IPS DF 4.7 (cell line): ENCODE measurements at regions not wholly inside any gene's neighbourhood (a gene's known extent, or its start where the extent isn't known, plus 50 kb on each side); places are given as distances from the start of the nearest gene placed in this dataset.

Experiments
- DNase-seq: peaks from one replicate; pipeline ENCODE4 v3.0.0-alpha.2; 2013; ENCODE audit warnings: low spot score; ENCODE audit errors: extremely low read depth

GRCh38 chr7:113825832-113826231 is 93.0 kb downstream of the PPP1R3A start:
- DNase-seq: no peak

- no peak for DNase-seq
Measured at GRCh38 chr7:113824117-113824823, 94.5 kb downstream of the PPP1R3A start.

- no peak for DNase-seq
Measured at GRCh38 chr7:113819474-113819873, 99.3 kb downstream of the PPP1R3A start.

- no peak for DNase-seq
Measured at GRCh38 chr7:113816639-113817038, 102.2 kb downstream of the PPP1R3A start.

GRCh38 chr7:113813471-113813870 is 105.3 kb downstream of the PPP1R3A start:
- DNase-seq: no peak

GRCh38 chr7:113812591-113813255 is 106.1 kb downstream of the PPP1R3A start:
- DNase-seq: no peak

GRCh38 chr7:113810080-113810744 is 108.6 kb downstream of the PPP1R3A start:
- no peak for DNase-seq

GRCh38 chr7:113809581-113809980 is 109.2 kb downstream of the PPP1R3A start:
- no peak for DNase-seq

- DNase-seq: no peak
Measured at GRCh38 chr7:113806633-113807327, 112.0 kb downstream of the PPP1R3A start.

GRCh38 chr7:113805976-113806375 is 112.8 kb downstream of the PPP1R3A start:
- DNase-seq: no peak

- DNase-seq: no peak
Measured at GRCh38 chr7:113804475-113805095, 114.2 kb downstream of the PPP1R3A start.

- DNase-seq: no peak
Measured at GRCh38 chr7:113801751-113802150, 117.1 kb downstream of the PPP1R3A start.

GRCh38 chr7:113800826-113801225 is 118.0 kb downstream of the PPP1R3A start:
- no peak for DNase-seq

GRCh38 chr7:113799896-113800295 is 118.9 kb downstream of the PPP1R3A start:
- DNase-seq: no peak

- no peak for DNase-seq
Measured at GRCh38 chr7:113797420-113798010, 121.3 kb downstream of the PPP1R3A start.

- DNase-seq: no peak
Measured at GRCh38 chr7:113796557-113796956, 122.3 kb downstream of the PPP1R3A start.

- DNase-seq: no peak
Measured at GRCh38 chr7:113794573-113794972, 124.2 kb downstream of the PPP1R3A start.

- no peak for DNase-seq
Measured at GRCh38 chr7:113793171-113793570, 125.6 kb downstream of the PPP1R3A start.

- DNase-seq: no peak
Measured at GRCh38 chr7:113790025-113790424, 128.8 kb downstream of the PPP1R3A start.

GRCh38 chr7:113787106-113787505 is 131.7 kb downstream of the PPP1R3A start:
- no peak for DNase-seq

GRCh38 chr7:113784956-113785355 is 133.9 kb downstream of the PPP1R3A start:
- DNase-seq: no peak
